Stomach (tissue), 4 donors: ENCODE measurements at regions not wholly inside any gene's neighbourhood (a gene's known extent, or its start where the extent isn't known, plus 50 kb on each side); places are given as distances from the start of the nearest gene placed in this dataset.

Source experiments
- CTCF ChIP-seq, 7 experiments: fragments of 450-650 bp in 4 of 7; fragments of 200-600 bp in 3 of 7; sonication (generic) in 3 of 7; IDR thresholded peaks; one replicate each; pipeline ENCODE4 v1.5.1; 2016 to 2019; ENCODE audit warnings: antibody characterized with exemption in 7 of 7, control low read depth in 2 of 7, mild to moderate bottlenecking in 1 of 7
- EP300 ChIP-seq: sonication (generic); formaldehyde crosslinking; IDR thresholded peaks from one replicate; pipeline ENCODE4 v1.6.1; 2017; ENCODE audit warnings: antibody characterized with exemption
- POLR2A ChIP-seq, 4 donors: fragments of 450-650 bp; IDR thresholded peaks; one replicate each; pipeline ENCODE4 v1.6.1; 2016; ENCODE audit warnings: antibody characterized with exemption in 4 of 4, control low read depth in 2 of 4, mild to moderate bottlenecking in 1 of 4, moderate library complexity in 1 of 4

GRCh38 chr5:2614571-2614970 lies 136.9 kb downstream of the IRX2 start:
- TF ChIP-seq CTCF (IDR thresholded peaks at IDR 0.05) = no peak
- TF ChIP-seq POLR2A (IDR thresholded peaks at IDR 0.05) = no peak
- no peak for TF ChIP-seq EP300
